ENCODE measurements at regions not wholly inside any gene's neighbourhood (a gene's known extent, or its start where the extent isn't known, plus 50 kb on each side); places are given as distances from the start of the nearest gene placed in this dataset.
"Not testable (repeated sequence)": the region's sequence is repeated elsewhere in the genome, so short reads cannot be mapped to it uniquely, and the experiment has no call there.

DNA sequence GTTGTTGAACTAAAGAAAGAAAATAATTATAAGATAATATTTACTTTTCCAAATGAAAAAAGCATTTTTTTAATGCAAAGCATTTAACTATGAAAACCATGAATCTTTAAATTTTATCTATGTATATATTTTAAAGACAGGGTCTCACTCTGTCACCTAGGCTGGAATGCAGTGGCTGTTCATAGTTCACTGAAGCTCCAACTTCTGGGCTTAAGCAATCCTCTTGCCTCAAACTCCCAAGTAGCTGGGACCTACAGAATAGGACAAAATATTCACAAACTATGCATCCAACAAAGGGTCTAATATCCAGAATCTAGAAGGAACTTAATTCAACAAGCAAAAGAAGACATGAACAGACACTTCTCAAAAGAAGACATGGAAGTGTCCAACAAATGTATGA lies 55.9 kb upstream of the ALB start:
- DNase-seq = no peak
- intact Hi-C loops (cut with DNase I) = no loop called here
- ATAC-seq (ENCODE audit: poor library complexity) = no peak

DNA sequence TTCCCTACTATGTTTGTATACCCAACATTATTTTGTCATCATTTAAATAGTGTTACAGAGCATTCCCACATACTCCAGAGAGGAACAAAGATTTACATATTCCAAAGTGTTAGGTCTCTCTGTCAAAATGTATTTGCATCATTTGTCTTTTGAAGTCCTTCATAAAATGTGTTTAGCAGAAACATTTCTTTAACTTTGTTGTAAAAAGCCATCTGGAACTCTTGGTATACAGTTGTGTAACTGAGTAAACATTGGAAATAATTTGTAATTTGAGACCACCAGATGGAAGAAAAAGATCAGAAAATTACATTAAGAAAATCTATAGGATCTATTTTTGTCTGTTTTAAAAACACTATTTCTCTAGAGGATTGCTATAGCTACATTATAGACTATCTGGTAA lies 56.6 kb upstream of the ALB start:
- no peak for ATAC-seq (ENCODE audit: poor library complexity)
- DNase-seq = no peak
- intact Hi-C loops (cut with DNase I) = no loop called here

DNA sequence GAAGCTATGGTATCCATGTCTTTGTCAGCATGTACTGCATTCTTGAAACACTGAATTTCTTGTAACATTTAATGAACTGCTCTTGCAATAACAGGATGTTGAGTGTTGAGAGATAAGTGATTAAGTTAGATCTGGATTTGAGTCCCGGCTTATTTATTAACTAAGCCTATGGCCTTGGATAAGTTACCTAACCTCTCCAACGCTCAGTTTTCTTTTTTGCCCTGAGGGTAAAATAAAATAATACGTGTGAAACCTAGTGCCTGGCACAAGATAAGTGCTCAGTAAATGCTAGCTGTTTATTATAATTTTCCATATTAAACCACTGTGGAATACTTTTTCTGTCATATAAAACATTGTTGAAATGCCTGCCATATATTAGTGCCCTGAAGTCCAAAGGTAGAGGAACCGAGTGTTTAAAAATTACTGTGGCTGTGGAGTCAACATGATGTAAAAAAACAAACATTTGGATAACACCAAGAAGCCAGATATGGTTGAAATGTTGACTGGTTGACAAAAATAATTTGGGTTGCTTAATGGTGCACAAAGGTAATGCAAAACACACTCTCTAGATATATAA lies 58.6 kb upstream of the ALB start:
- DNase-seq (no peak), ATAC-seq (ENCODE audit: poor library complexity) (no peak)
- intact Hi-C loops (cut with DNase I) = no loop called here

GRCh38 chr4:73344106-73344505 lies 60.0 kb upstream of the ALB start:
- ATAC-seq (ENCODE audit: poor library complexity) (no peak), DNase-seq (no peak)
- intact Hi-C loops (cut with DNase I) = no loop called here

DNA sequence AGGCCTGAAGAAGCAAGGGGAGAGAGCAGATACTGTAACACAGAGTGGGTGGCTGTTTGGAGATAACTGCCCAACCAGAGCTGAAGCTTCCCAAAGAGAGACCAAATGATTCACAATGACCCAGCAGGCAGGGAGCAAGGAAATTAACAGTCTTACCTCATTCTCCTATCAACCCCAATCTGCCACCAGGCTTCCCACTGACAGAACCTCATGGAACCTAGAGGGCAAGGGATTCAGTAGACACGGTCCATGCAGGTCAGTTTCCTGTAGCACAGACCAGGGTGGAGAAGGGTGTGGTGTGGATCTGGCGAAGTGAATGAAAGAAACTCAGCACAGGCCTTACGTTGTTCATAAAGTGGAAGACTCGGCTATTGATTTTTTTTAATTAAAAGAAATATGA lies 60.7 kb upstream of the ALB start:
- intact Hi-C loops (cut with DNase I) = no loop called here
- ATAC-seq (ENCODE audit: poor library complexity) (no peak), DNase-seq (no peak)

GRCh38 chr4:73341454-73341853 lies 62.6 kb upstream of the ALB start:
- DNase-seq (no peak), ATAC-seq (ENCODE audit: poor library complexity) (no peak)
- intact Hi-C loops (cut with DNase I) = no loop called here

- DNase-seq (no peak), ATAC-seq (ENCODE audit: poor library complexity) (no peak)
- intact Hi-C loops (cut with DNase I) = no loop called here
Measured at GRCh38 chr4:73340917-73341316, 63.2 kb upstream of the ALB start.

DNA sequence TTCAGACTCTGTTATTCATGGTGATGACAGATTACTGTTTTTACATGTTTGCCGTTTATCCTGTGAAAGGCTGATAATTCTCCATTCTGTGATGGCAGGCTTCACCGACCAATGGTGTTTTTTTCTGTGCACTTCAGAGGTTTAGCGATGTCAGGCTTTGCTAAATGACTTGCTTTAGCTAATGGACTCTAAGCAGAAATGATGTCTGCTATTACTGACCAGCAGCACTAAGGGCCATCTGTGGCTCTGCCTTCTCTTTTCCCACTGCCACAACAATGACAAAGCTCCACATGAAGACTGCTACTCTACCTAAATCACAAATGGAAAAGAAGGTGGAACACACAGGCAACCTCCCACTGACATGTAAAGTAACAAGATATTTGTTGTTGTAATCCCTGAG lies 68.4 kb upstream of the ALB start:
- intact Hi-C loops (cut with DNase I) = no loop called here
- DNase-seq (no peak), ATAC-seq (ENCODE audit: poor library complexity) (no peak)

- DNase-seq; ATAC-seq (ENCODE audit: poor library complexity); intact Hi-C loops (cut with DNase I): not testable (repeated sequence)
Measured at GRCh38 chr4:73332012-73332411, 72.1 kb upstream of the ALB start.

DNA sequence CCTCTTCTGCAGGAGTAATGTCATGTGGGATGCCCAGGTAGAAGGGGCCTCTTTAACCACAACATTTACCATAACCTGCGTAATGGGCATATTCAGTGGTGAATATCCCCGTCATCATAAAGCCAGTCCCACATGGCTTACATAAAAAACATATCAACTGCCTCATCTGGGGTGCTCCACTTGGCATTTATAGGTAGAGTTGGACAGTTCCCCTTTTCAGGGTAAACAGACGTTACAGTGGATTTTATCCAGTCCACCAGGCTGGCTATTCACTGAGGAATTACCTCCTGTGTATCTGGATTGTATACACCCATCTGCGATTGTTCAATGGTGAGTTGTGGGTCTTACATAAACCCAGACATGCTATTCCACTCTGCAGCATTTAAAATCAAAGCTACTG lies 70.7 kb upstream of the ANKRD17 start:
- intact Hi-C loops (cut with DNase I) = no loop called here
- DNase-seq (no peak), ATAC-seq (ENCODE audit: poor library complexity) (no peak)

DNA sequence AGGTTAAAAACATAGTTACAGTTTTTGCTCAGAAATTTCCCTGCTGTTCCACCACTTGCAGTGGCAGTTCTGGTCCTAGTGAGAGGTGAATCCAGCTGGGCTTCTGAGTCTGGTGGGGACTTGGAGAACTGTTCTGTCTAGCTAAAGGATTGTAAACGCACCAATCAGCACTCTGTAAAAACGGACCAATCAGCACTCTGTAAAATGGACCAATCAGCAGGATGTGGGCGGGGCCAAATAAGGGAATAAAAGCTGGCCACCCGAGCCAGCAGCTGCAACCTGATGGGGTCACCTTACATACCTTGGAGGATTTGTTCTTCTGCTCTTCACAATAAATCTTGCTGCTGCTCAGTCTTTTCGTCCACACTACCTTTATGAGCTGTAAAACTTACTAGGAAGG lies 67.2 kb upstream of the ANKRD17 start:
- intact Hi-C loops (cut with DNase I); ATAC-seq (ENCODE audit: poor library complexity): not testable (repeated sequence)

DNA sequence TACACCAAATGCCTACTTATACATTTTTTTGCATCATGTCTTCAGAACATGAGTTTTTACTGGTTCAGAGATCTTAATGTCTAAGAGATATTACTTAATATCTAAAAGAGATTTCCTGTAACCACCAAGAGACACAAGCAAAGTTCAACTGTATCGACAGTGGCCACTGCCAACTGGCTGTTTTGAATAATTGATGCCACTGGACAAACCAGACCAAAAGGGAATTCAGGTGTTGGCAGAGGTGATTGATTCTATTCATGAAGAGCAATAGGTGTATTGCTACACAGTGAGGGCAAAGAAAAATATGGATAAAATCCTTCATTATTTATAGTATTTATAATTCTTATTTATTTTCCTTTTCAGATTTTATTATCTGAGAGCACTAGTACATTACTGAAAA lies 58.5 kb upstream of the ANKRD17 start:
- intact Hi-C loops (cut with DNase I) = loop anchor here (10.0 kb wide), 1 partner anchor 338 kb away; no protein-coding TSS in a partner anchor
- no peak for DNase-seq
- ATAC-seq (ENCODE audit: poor library complexity) = no peak

More for the DNA sequence above, 67.2 kb upstream of the ANKRD17 start:
- DNase-seq = not testable (repeated sequence)

DNA sequence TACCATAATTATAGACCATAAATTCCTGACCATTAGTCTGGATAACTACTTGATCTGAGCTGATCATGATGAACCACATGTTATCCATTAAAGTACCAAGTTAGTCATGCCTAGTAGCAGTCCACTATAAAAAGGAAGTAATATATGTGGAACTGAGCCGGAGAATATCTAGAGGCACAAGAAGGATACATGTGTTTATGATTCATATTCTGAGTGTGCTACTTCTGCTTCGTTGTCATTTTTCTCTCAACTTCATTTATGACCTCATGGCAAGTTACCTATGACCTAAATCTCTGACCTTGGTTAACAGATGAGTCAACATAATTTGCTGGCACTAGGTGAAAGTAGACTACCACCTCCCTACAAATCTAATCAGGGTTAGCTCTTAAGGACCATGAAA lies 56.5 kb upstream of the ANKRD17 start:
- intact Hi-C loops (cut with DNase I) = loop anchor here (10.0 kb wide), 1 partner anchor 340 kb away; no protein-coding TSS in a partner anchor
- no peak for ATAC-seq (ENCODE audit: poor library complexity)
- no peak for DNase-seq

DNA sequence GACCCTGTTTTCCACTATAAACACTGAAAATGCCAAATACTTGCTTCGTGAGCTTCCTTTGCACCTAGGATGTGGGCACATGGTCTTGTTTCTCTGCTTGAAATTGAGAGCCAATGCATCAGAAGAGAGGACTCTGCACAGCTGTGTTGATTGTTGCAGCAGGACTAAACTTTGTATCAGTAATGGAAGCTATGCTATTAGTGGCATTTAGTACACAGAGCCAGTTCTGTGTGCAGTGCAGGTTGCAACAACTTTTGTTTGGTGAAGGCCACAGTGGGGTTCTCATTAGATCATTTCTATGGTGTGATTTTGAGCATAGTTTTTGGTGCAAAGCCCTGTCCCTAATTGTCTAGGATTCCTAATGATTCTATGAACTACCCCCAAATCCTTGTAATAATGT lies 54.4 kb upstream of the ANKRD17 start:
- ATAC-seq (ENCODE audit: poor library complexity) (no peak), DNase-seq (no peak)
- intact Hi-C loops (cut with DNase I) = loop anchor here (10.0 kb wide), 1 partner anchor 342 kb away; no protein-coding TSS in a partner anchor

DNA sequence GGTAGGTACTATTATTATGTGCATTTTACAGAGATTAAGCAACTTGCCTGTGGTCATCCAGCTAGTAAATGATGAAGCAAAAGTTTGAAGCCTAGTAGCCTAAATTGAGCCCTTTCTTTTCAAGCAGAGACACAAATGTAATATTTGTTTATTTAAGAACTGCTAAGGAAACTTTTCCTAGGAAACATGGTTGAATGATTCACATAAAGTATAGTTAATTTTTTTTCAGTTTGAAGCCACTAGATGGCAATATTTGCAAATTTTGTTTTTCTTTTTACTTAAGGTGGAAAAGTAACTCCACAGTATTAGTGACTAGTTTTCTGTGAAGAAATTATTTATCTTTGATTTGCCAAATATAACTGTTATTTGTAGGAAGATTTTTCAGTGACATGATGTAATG lies 52.8 kb upstream of the ANKRD17 start:
- intact Hi-C loops (cut with DNase I) = loop anchor here (10.0 kb wide), 1 partner anchor 343 kb away; no protein-coding TSS in a partner anchor
- DNase-seq = no peak
- no peak for ATAC-seq (ENCODE audit: poor library complexity)

DNA sequence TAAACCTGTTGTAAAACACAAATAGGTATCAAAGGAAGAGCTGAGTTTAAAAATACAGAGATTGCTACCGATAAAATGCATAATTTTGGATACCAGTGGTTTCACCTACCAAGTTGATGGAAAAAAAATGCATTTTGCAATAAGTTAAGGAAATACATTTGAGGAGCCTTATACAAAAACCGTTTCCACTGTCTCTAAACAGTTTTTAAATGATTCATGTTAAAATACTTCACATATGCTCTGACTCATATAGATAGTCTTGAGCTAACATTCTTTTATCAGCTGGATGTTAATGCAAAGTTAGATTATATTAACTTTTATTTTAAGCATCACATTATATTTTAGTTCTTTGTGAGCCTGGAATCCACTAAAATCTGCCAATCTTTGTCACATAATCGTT lies 50.6 kb upstream of the ANKRD17 start:
- intact Hi-C loops (cut with DNase I) = no loop called here
- ATAC-seq (ENCODE audit: poor library complexity) (no peak), DNase-seq (no peak)
